GM12892 (cell line): ENCODE measurements at regions not wholly inside any gene's neighbourhood (a gene's known extent, or its start where the extent isn't known, plus 50 kb on each side); places are given as distances from the start of the nearest gene placed in this dataset.
"Not testable (repeated sequence)": the region's sequence is repeated elsewhere in the genome, so short reads cannot be mapped to it uniquely, and the experiment has no call there.

Source experiments
- DNase-seq: peaks from one replicate; pipeline ENCODE4 v3.0.0; 2011; ENCODE audit not compliant: insufficient read length
- FAIRE-seq: peaks from 2 replicates; lab custom pipeline; 2011; peaks lifted over from hg19 to GRCh38; lab: Jason Lieb, UNC
- POLR2A ChIP-seq: IDR thresholded peaks from 2 replicates; pipeline ENCODE4 v1.6.1; 2011; ENCODE audit warnings: low read depth, low read length, control low read depth
- POLR2AphosphoS5 ChIP-seq: IDR thresholded peaks from 2 replicates; pipeline ENCODE4 v1.6.1; 2011; ENCODE audit warnings: low read depth, low read length, control low read depth
- TAF1 ChIP-seq: IDR thresholded peaks from 2 replicates; pipeline ENCODE4 v1.6.1; 2011; ENCODE audit warnings: low read depth, mild to moderate bottlenecking, control low read depth, low read length, borderline replicate concordance

GRCh38 chr12:87651670-87652425 lies 377.4 kb downstream of the C12orf50 start:
- FAIRE-seq: no peak
- TF ChIP-seq TAF1 (no peak), POLR2AphosphoS5 (no peak), POLR2A (no peak)
- DNase-seq: no peak

- no peak for DNase-seq
- FAIRE-seq: no peak
These were observed 387.0 kb downstream of the C12orf50 start for GRCh38 chr12:87642245-87642644.

DNA sequence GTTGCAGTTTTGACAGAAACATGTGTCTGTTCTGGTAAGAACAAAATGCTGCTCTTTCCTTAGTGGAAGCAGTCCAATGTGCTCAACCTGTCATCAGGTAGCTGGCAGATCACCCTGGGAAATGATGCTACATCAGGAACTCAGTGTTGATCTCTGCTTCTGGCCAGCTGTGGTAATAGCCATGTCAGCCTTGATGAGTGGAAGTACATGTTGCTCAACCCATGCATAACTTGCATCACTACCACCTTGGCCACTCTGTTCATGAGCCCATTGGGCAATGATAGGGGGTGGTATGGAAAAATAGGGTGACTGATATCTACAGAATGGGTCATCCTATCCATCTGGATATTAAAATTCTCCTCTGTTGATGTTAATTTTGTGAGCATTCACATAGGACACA lies 411.0 kb downstream of the C12orf50 start:
- TF ChIP-seq TAF1: no peak
- no peak for TF ChIP-seq POLR2AphosphoS5
- TF ChIP-seq POLR2A: no peak
- no peak for FAIRE-seq
- DNase-seq: no peak

More at GRCh38 chr12:87642245-87642644, 387.0 kb downstream of the C12orf50 start:
- no peak for TF ChIP-seq POLR2A
- TF ChIP-seq TAF1: no peak
- TF ChIP-seq POLR2AphosphoS5: no peak

- TF ChIP-seq POLR2AphosphoS5: no peak
- FAIRE-seq: no peak
These were observed 416.2 kb downstream of the C12orf50 start for GRCh38 chr12:87612996-87613395.

DNA sequence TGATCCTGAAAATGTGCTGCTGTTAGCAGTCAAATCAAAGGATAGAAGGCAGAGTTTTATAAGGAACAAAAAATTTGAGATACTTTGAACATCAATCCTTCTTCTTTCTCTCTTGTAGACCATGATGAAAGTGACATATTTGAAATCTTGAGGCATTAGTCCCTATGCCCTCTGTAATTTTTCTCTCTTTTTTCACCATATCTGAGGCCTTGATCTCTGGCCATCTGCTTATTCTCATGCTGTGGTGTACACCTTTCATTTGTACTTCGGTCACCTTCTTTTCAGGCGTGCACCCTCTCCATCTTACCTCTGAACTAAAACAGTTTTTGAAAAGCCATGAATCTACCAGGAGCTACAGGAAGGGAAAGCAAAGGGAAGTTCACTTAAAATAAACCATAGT lies 420.9 kb downstream of the C12orf50 start:
- DNase-seq (no peak), FAIRE-seq (no peak)
- TF ChIP-seq POLR2A (no peak), TAF1 (no peak), POLR2AphosphoS5 (no peak)

More at GRCh38 chr12:87612996-87613395, 416.2 kb downstream of the C12orf50 start:
- DNase-seq: no peak

DNA sequence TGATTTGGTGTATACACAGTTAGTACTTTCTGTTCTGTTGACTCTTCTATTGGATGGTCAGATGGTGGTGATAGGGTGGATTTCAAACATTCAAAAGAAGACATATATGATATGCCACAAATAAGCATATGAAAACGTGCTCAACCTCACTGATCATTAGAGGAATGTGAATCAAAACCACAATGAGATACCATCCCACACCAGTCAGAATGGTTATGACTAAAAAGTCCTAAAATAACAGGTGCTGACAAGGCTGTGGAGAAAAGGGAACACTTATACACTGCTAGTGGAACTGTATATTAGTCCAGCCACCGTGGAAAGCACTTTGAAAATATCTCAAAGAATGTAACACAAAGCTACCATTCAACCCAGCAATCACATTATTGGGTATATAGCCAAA lies 425.5 kb downstream of the C12orf50 start:
- FAIRE-seq: no peak
- TF ChIP-seq TAF1: no peak
- TF ChIP-seq POLR2AphosphoS5: no peak
- TF ChIP-seq POLR2A: no peak
- no peak for DNase-seq

GRCh38 chr12:87599459-87599858 lies 429.7 kb downstream of the C12orf50 start:
- FAIRE-seq (no peak), DNase-seq (no peak)
- TF ChIP-seq POLR2A (no peak), TAF1 (no peak), POLR2AphosphoS5 (no peak)

GRCh38 chr12:87597114-87597513 lies 432.1 kb downstream of the C12orf50 start:
- TF ChIP-seq POLR2AphosphoS5 (no peak), POLR2A (no peak), TAF1 (no peak)
- DNase-seq (no peak), FAIRE-seq (no peak)

GRCh38 chr12:87596636-87597035 lies 432.6 kb downstream of the C12orf50 start:
- FAIRE-seq (no peak), DNase-seq (no peak)
- TF ChIP-seq TAF1 (no peak), POLR2A (no peak), POLR2AphosphoS5 (no peak)

DNA sequence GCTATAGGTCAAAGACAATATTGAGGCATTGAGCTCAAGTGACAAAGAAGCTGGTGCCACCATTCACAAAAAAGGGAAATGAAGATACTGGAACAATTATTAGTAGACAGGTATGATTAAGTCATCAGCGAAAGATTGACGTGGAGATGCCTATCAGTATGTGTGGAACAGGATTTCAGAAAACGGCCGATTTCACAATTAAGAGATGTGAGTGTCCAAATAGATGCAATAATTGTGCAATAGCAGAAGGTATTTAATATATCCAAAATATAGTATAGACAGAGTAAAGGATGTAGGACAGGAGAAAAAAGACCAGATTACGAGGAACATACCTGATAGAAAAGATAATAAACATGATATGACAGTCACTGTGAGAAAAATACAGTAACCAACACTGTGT lies 433.1 kb downstream of the C12orf50 start:
- FAIRE-seq (no peak), DNase-seq (no peak)
- TF ChIP-seq POLR2A: no peak
- no peak for TF ChIP-seq TAF1
- TF ChIP-seq POLR2AphosphoS5: no peak

- DNase-seq: no peak
- no peak for FAIRE-seq
- TF ChIP-seq POLR2AphosphoS5 (no peak), TAF1 (no peak), POLR2A (no peak)
These were observed 443.2 kb downstream of the C12orf50 start for GRCh38 chr12:87585882-87586557.

- FAIRE-seq, DNase-seq: not testable (repeated sequence)
These were observed 450.1 kb downstream of the C12orf50 start for GRCh38 chr12:87579091-87579490.

- DNase-seq (no peak), FAIRE-seq (no peak)
- TF ChIP-seq TAF1: no peak
- no peak for TF ChIP-seq POLR2A
- no peak for TF ChIP-seq POLR2AphosphoS5
These were observed 453.3 kb downstream of the C12orf50 start for GRCh38 chr12:87575906-87576305.

DNA sequence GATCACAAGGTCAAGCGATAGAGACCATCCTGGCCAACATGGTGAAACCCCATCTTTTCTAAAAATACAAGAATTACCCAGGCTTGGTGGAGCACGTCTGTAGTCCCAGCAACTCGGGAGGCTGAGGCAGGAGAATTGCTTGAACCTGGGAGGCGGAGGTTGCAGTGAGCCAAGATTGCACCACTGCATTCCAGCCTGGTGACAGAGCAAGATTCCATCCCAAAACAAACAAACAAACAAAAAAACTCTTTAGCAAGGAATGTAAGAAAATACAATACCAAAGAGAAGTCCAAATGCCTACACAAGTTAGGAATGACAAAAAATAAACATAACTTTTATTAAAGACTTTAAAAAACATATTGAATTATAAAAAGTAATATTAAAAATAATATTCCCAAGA lies 462.3 kb downstream of the C12orf50 start:
- not testable (repeated sequence) for FAIRE-seq, DNase-seq
